ENCODE measurements at regions not wholly inside any gene's neighbourhood (a gene's known extent, or its start where the extent isn't known, plus 50 kb on each side); places are given as distances from the start of the nearest gene placed in this dataset.

DNA sequence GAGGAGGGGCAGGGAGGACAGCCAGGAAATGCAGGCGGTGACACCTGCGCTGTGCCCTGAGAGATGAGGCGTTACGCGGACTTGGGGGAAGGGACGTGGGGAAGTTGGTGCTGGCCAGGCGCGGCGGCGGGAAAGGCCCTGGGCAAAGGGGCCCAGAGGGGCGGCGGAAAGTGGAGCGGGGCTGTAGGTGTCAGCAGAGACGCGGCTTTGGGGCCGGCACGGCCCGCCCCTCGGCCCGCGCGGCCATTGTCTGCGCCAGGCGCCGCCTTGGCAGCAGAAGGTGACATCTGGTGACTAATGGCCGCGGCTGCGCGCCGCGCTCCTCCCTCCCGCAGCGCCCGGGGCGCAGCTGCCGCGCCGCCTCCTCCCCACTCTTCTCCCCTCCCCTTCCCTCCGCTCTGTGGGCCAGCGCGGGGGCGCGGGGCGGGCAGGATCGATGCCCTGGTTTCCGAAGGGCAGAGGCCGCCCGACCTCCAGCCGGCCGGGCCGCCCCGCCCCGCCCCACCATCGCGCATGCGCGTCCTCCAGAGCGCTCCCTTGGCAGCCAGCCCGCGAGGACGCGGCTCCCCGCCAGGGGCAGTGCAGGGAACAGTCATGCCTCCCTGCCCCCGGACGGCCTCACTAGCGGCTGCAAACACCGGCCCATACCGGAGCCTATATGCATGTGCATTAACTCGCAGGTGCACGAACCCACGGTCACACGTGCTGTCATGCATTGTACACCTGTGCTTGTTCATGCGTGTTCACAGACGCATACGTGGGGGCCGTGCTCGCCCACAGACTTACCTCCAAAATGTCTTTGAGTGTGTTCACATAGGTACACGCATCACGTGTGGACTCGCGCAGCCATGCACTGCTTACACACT is 269.6 kb downstream of the RPS24 start:
- peak overlapping the region; percentile 74 for H3K4me3 Mint-ChIP-seq (ENCODE audit: unreplicated experiment)
- TF ChIP-seq, protein P1, sequence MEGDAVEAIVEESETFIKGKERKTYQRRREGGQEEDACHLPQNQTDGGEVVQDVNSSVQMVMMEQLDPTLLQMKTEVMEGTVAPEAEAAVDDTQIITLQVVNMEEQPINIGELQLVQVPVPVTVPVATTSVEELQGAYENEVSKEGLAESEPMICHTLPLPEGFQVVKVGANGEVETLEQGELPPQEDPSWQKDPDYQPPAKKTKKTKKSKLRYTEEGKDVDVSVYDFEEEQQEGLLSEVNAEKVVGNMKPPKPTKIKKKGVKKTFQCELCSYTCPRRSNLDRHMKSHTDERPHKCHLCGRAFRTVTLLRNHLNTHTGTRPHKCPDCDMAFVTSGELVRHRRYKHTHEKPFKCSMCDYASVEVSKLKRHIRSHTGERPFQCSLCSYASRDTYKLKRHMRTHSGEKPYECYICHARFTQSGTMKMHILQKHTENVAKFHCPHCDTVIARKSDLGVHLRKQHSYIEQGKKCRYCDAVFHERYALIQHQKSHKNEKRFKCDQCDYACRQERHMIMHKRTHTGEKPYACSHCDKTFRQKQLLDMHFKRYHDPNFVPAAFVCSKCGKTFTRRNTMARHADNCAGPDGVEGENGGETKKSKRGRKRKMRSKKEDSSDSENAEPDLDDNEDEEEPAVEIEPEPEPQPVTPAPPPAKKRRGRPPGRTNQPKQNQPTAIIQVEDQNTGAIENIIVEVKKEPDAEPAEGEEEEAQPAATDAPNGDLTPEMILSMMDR (IDR thresholded peaks at IDR 0.05; ENCODE audit: partially characterized antibody, unreplicated experiment): peak; percentile 89
- H3K4me1 Mint-ChIP-seq (ENCODE audit: low read depth, unreplicated experiment): peaks cover 23% of the 10 kb centered on the region
- peaks cover 16% of the 10 kb centered on the region for H3K9me3 Mint-ChIP-seq (ENCODE audit: unreplicated experiment)
- peaks cover 14% of the 10 kb centered on the region for H3K27me3 Mint-ChIP-seq (ENCODE audit: unreplicated experiment)
- peak overlapping the region; percentile 93 for H3K27ac Mint-ChIP-seq (ENCODE audit: unreplicated experiment)
- DNase-seq: peak; percentile 99
- H3K36me3 Mint-ChIP-seq (ENCODE audit: unreplicated experiment): peaks cover 18% of the 10 kb centered on the region

DNA sequence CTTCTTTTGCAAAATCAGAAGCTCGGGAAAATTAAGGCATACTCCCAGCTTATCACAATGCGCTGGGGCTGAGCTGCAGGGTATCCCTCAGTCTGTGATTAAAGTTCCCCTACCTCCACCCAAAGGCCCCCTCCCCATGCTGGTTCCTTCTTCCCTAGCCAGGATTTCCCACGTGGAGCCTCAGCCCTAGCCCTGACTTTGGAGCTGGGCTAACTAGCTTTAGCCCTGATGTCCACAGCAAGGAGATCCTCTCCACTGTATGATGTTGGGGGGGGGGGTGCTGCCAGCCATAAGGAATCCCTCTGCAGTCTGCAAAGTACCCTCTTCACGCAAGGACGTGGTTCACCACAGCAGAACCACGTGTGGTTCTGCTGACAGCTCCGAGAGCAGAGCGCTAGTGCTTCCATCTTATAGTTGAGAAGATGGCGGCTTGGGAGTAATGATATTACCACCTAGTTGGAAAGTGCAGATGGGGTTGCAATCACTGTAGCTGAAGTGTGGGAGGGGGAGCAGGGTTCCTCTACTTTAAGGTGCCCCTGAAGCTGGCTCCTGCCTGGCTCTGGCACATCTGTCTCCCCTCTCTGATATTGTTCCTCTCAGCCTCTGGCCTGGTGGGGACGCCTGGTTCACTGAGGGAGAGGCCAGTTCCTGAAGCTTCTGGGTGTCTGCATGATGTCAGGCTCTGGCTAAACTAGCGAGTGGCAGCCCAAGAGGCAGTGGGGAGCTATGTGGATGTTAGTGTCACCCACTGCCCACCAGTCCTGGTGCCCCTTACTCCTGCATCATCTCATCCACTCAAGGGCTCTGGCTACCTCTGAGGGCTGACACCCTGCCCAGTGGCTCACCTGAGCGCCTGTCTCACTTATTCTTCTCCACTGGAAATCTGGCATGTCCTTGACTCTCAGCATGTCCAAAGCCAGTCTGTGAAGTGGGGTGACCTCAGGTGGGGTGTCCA is 270.7 kb downstream of the RPS24 start:
- peaks cover 14% of the 10 kb centered on the region for H3K27me3 Mint-ChIP-seq (ENCODE audit: unreplicated experiment)

DNA sequence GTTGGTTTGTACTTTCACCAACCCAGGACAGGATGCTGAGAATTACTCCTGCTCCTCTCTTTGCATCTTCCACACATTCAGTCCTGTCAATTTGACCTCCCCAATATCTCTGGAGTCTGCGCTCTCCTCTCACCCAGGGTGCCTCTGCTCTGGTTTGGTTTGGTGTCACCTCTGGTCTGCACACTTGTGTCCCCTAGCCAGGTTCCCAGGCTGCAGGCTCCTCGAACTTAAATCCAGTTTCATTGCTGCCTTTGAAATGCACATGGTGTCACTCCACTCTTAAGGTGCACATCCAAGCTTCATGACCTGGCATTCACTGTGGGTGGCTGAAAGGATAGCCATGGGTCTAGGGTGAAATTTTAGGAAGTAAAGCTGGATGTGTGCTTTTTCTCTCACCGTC is 271.6 kb downstream of the RPS24 start:
- DNase-seq: no peak
- peaks cover 14% of the 10 kb centered on the region for H3K27me3 Mint-ChIP-seq (ENCODE audit: unreplicated experiment)
- peaks cover 15% of the 10 kb centered on the region for H3K9me3 Mint-ChIP-seq (ENCODE audit: unreplicated experiment)
- no peak overlapping the region for H3K27ac Mint-ChIP-seq (ENCODE audit: unreplicated experiment)
- TF ChIP-seq, protein P1 (IDR thresholded peaks at IDR 0.05; ENCODE audit: partially characterized antibody, unreplicated experiment): no peak
- peaks cover 23% of the 10 kb centered on the region for H3K4me1 Mint-ChIP-seq (ENCODE audit: low read depth, unreplicated experiment)
- H3K4me3 Mint-ChIP-seq (ENCODE audit: unreplicated experiment): no peak overlapping the region
- peaks cover 18% of the 10 kb centered on the region for H3K36me3 Mint-ChIP-seq (ENCODE audit: unreplicated experiment)

More for the DNA sequence above, 270.7 kb downstream of the RPS24 start:
- H3K27ac Mint-ChIP-seq (ENCODE audit: unreplicated experiment): no peak overlapping the region
- no peak overlapping the region for H3K4me3 Mint-ChIP-seq (ENCODE audit: unreplicated experiment)
- peaks cover 18% of the 10 kb centered on the region for H3K36me3 Mint-ChIP-seq (ENCODE audit: unreplicated experiment)
- peaks cover 16% of the 10 kb centered on the region for H3K9me3 Mint-ChIP-seq (ENCODE audit: unreplicated experiment)
- no peak for DNase-seq
- H3K4me1 Mint-ChIP-seq (ENCODE audit: low read depth, unreplicated experiment): peaks cover 23% of the 10 kb centered on the region
- TF ChIP-seq, protein P1 (IDR thresholded peaks at IDR 0.05; ENCODE audit: partially characterized antibody, unreplicated experiment): no peak

DNA sequence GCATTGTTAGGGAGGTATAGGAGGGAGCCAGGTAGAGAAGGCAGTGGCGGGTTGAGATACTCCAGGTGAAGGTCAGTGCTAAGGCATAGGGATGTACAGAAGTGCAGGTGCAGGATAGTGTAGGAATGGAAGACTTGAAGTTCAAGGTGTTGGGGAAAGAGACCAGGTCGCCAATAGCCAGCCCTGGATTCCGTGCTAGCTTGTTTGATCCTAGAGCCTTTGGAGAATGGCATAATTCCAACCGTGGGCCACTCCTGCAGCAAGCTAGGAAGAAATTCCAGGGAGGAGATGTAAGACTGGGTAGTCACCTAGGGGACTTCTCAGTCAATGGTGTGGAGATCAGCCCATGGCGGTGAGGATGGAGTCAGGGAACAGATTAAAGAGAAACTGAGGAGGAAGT is 272.7 kb downstream of the RPS24 start:
- Mint-ChIP-seq H3K36me3 (ENCODE audit: unreplicated experiment) (peaks cover 14% of the 10 kb centered on the region), H3K27me3 (ENCODE audit: unreplicated experiment) (peaks cover 14% of the 10 kb centered on the region), H3K4me1 (ENCODE audit: low read depth, unreplicated experiment) (peaks cover 22% of the 10 kb centered on the region), H3K27ac (ENCODE audit: unreplicated experiment) (no peak overlapping the region), H3K9me3 (ENCODE audit: unreplicated experiment) (peaks cover 13% of the 10 kb centered on the region), H3K4me3 (ENCODE audit: unreplicated experiment) (no peak overlapping the region)
- TF ChIP-seq, protein P1 (IDR thresholded peaks at IDR 0.05; ENCODE audit: partially characterized antibody, unreplicated experiment): no peak
- DNase-seq: no peak
